Psoas muscle (tissue), 7 donors: ENCODE measurements at regions not wholly inside any gene's neighbourhood (a gene's known extent, or its start where the extent isn't known, plus 50 kb on each side); places are given as distances from the start of the nearest gene placed in this dataset.

ENCODE experiments used
- ATAC-seq, 4 donors: fragments of 200-7000 bp; cut with Tn5 transposase; one replicate each; pipeline ENCODE4 v1.9.1; 2020; ENCODE audit warnings: moderate library complexity in 3 of 4, mild to moderate bottlenecking in 2 of 4
- DNase-seq, 2 donors: peaks; one replicate each; pipeline ENCODE4 v3.0.0-alpha.2; 2020
- H3K27ac ChIP-seq: fragments of 200-600 bp; one replicate; pipeline ENCODE4 v1.8.0; 2022
- H3K27me3 ChIP-seq, 3 donors: fragments of 200-600 bp in 1 of 3; one replicate each; pipeline versions ENCODE4 v1.6.1 to v1.8.0; 2013 to 2022; ENCODE audit warnings: low read length in 2 of 3, mild to moderate bottlenecking in 2 of 3, moderate library complexity in 1 of 3; ENCODE audit not compliant: insufficient read depth in 3 of 3
- H3K36me3 ChIP-seq, 2 donors: fragments of 200-600 bp in 1 of 2; one replicate each; pipeline versions ENCODE4 v1.6.1 to v1.8.0; 2013 to 2022; ENCODE audit warnings: low read depth in 1 of 2, mild to moderate bottlenecking in 1 of 2, moderate library complexity in 1 of 2; ENCODE audit not compliant: insufficient read depth in 1 of 2
- H3K4me1 ChIP-seq: fragments of 200-600 bp; one replicate; pipeline ENCODE4 v1.8.0; 2022
- H3K4me3 ChIP-seq: fragments of 200-600 bp; one replicate; pipeline ENCODE4 v1.8.0; 2022; ENCODE audit warnings: mild to moderate bottlenecking
- H3K9me3 ChIP-seq: fragments of 200-600 bp; one replicate; pipeline ENCODE4 v1.8.0; 2022
- WGBS, 3 donors: extraction: QIAGEN DNeasy Blood & Tissue Kit; methylation state at CpG; one replicate each; pipeline versions ENCODE4 v1.1.6 to v1.1.7; 2013; 5-methylcytosine and 5-hydroxymethylcytosine counted together
- intact Hi-C, 2 donors: fragments of 100-400 bp; cut with DNase I; formaldehyde crosslinking; loops; one replicate each; pipeline versions ENCODE4 v1.11.0 to v1.14.2; 2022
- TF ChIP-seq, protein P1 (sequence below): fragments of 200-600 bp; IDR thresholded peaks from one replicate; pipeline ENCODE4 v1.8.0; 2022; ENCODE audit warnings: antibody characterized with exemption
- donor health status: healthy with polysubstance abuse.
- donor health status: DM: no; HTN: no; CAD: no; lungs with moderate emphysema.
- donor health status: Bipolar disorder and iron deficiency.
- donor health status: healthy.
- donor health status: DM: yes; HTN: yes; CAD: no.
- donor health status: DM: no; HTN: no; CAD: no.
- donor health status: DM: yes; HTN: yes; CAD: no.

DNA sequence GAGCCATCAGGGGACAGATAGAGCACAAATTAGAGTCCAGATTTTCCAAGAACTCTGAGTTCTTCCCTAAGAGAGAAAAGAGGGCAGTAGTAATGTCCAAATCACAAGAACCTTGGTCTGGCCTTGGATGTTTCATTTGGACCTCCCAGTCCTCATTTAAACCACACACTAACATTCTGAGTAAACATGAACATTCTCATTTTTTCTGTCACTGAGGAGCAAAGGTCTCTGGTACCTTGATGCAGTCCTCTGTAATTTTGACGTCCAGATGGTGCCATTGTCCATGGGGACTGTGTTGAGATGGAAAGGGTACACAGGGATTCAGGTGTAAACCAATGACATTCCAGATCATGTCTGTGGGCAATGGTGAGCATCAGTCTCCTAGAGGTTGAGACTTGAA, 225.4 kb upstream of the PHYHIPL start:
- peak overlapping the region; percentile 39 for H3K27ac ChIP-seq
- TF ChIP-seq, protein P1, sequence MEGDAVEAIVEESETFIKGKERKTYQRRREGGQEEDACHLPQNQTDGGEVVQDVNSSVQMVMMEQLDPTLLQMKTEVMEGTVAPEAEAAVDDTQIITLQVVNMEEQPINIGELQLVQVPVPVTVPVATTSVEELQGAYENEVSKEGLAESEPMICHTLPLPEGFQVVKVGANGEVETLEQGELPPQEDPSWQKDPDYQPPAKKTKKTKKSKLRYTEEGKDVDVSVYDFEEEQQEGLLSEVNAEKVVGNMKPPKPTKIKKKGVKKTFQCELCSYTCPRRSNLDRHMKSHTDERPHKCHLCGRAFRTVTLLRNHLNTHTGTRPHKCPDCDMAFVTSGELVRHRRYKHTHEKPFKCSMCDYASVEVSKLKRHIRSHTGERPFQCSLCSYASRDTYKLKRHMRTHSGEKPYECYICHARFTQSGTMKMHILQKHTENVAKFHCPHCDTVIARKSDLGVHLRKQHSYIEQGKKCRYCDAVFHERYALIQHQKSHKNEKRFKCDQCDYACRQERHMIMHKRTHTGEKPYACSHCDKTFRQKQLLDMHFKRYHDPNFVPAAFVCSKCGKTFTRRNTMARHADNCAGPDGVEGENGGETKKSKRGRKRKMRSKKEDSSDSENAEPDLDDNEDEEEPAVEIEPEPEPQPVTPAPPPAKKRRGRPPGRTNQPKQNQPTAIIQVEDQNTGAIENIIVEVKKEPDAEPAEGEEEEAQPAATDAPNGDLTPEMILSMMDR, result no peak
- no peak for ATAC-seq
- H3K9me3 ChIP-seq, result no peaks in the 10 kb centered on the region
- H3K4me1 ChIP-seq, result no peaks in the 10 kb centered on the region
- H3K4me3 ChIP-seq, result no peak overlapping the region
- no peaks in the 10 kb centered on the region for H3K27me3 ChIP-seq
- WGBS, 3 donors, result 58 to 65% (median 59%) methylated on average over 1 of the region's 1 CpG
- no peaks in the 10 kb centered on the region for H3K36me3 ChIP-seq
- no peak for DNase-seq
- intact Hi-C loops, result loop anchor here (5.0 kb wide), 5 partner anchors 169 to 671 kb away; no protein-coding TSS in a partner anchor

DNA sequence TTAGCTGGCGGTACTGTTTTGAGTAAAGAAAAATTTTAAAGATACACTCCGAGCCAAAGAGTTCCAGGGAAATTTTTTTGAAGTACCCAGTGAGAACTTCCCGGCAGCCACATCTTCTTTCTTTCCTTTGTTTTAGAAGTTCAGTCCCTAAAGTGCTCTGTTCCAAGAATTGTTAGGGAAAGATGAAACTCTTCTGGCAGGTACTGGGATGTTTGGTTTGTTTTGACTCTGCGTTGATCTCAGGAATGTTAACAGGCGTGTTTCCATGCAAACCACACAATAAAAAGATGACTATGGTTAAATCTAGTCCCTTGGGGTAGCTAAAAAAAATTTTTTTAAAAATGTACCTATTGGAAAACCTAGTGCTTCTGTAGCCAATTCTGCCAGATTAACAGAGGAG, 224.7 kb upstream of the PHYHIPL start:
- no peaks in the 10 kb centered on the region for H3K4me1 ChIP-seq
- H3K9me3 ChIP-seq, result no peaks in the 10 kb centered on the region
- ATAC-seq (peak; percentile 26 to 65 (median 58)), DNase-seq (no peak)
- no peak overlapping the region for H3K4me3 ChIP-seq
- WGBS, 3 donors, result 45 to 63% (median 50%) methylated on average over 5 of the region's 5 CpGs
- H3K36me3 ChIP-seq, result no peaks in the 10 kb centered on the region
- intact Hi-C loops, result loop anchor here (2.0 to 5.0 kb wide), 6 partner anchors 169 to 671 kb away; no protein-coding TSS in a partner anchor
- peak overlapping the region; percentile 39 for H3K27ac ChIP-seq
- TF ChIP-seq, protein P1, result no peak
- no peaks in the 10 kb centered on the region for H3K27me3 ChIP-seq

DNA sequence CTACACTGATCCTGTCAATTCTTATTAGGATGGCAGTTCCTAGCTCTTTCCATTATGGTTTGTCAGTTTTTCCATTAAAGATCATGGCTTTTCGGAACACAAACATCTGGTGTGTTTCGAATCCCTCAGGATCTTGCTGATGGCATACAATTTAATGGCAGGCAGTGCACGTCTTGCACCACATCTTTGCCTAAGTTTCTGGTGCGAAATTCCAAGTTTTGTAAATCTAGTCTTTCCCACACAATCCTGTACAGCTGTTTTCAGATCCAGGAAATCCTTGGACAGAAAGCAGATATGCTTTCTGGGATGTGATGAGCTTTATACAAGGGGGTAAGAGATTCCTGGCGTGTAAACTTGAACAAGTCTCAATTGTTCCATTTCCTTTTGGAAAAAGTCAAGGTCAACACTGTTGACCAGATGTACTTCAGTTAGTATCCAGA, 224.3 kb upstream of the PHYHIPL start:
- H3K27ac ChIP-seq, result peak overlapping the region; percentile 16
- DNase-seq, result no peak
- peak; percentile 38 to 66 (median 56) for ATAC-seq
- TF ChIP-seq, protein P1, result no peak
- no peak overlapping the region for H3K4me3 ChIP-seq
- H3K9me3 ChIP-seq, result no peaks in the 10 kb centered on the region
- H3K36me3 ChIP-seq, result no peaks in the 10 kb centered on the region
- WGBS, 3 donors, result 28 to 43% (median 36%) methylated on average over 5 of the region's 5 CpGs
- H3K4me1 ChIP-seq, result no peaks in the 10 kb centered on the region
- H3K27me3 ChIP-seq, result no peaks in the 10 kb centered on the region
- intact Hi-C loops, result loop anchor here (2.0 to 5.0 kb wide), 6 partner anchors 170 to 670 kb away; no protein-coding TSS in a partner anchor

DNA sequence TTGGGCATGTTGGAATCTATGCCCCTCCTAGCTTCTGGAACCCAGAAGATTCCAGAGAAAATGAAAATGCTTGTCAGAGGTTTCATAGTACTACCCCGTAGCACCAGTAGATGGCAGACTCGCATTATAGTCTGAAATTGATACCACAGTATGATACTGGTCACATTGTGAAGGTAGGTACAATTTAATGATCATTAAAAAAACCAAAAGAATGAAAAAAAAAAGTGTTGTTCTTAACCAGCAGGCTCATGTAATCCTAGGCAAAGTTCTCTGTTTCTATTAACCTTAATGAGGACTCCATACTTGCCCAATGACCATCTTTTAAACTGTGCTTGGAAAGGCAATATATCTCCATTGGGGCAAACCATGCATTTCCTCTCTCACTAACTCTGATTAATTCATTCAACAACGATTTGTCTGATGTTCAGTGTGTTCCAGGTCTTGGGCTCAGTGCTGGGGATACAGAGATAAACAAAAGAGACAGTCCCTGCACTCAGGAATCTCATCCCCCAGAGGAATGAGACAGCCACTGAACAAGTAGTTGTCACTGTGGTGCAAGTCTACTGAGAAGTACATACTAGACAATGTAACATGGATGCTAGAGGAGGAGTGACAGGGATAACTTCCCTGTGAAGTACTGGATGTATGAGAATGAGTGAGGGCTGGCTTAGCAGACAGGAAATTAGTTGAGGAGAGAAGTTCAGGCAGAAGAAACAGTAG, 223.5 kb upstream of the PHYHIPL start:
- ATAC-seq (peak; percentile 59 to 79 (median 72)), DNase-seq (no peak)
- Histone ChIP-seq H3K27me3 (no peaks in the 10 kb centered on the region), H3K36me3 (no peaks in the 10 kb centered on the region), H3K27ac (peak overlapping the region; percentile 16), H3K4me3 (no peak overlapping the region), H3K4me1 (no peaks in the 10 kb centered on the region), H3K9me3 (no peaks in the 10 kb centered on the region)
- TF ChIP-seq, protein P1, result peak; percentile 83
- 6 to 11% (median 6%) methylated on average over 3 of the region's 3 CpGs for WGBS, 3 donors
- intact Hi-C loops, result loop anchor here (2.0 to 5.0 kb wide), 6 partner anchors 171 to 669 kb away; no protein-coding TSS in a partner anchor
